ENCODE measurements at regions not wholly inside any gene's neighbourhood (a gene's known extent, or its start where the extent isn't known, plus 50 kb on each side); places are given as distances from the start of the nearest gene placed in this dataset.

GRCh38 chr7:22574754-22575520, 74.9 kb upstream of the STEAP1B start:
- DNase-seq, result no peak
- Mint-ChIP-seq H3K27me3 (no peaks in the 10 kb centered on the region), H3K27ac (no peak overlapping the region), H3K9me3 (ENCODE audit: insufficient read depth) (peaks cover 2% of the 10 kb centered on the region), H3K4me3 (no peak overlapping the region), H3K4me1 (peaks cover 44% of the 10 kb centered on the region)
- Histone ChIP-seq H3K4me1 (ENCODE audit: control insufficient read depth in 2 of 2, insufficient read depth in 2 of 2, low read length in 2 of 2) (peaks cover 32 to 36% of the 10 kb centered on the region in 2 donors), H4K20me1 (ENCODE audit: control insufficient read depth, insufficient read depth, low read length, poor library complexity, severe bottlenecking) (no peaks in the 10 kb centered on the region), H3K27ac (ENCODE audit: low read length in 2 of 2) (no peak overlapping the region), H3K9ac (ENCODE audit: low read length) (no peak overlapping the region), H3K4me3 (ENCODE audit: control extremely low read depth in 1 of 5, extremely low read depth in 1 of 5, insufficient read depth in 1 of 5, low read depth in 2 of 5, low read length in 4 of 5) (no peak overlapping the region), H3K27me3 (replicated peaks in 1 of 4; ENCODE audit: control extremely low read depth in 1 of 4, control insufficient read depth in 3 of 4, insufficient read depth in 4 of 4, low read length in 3 of 4) (no peaks in the 10 kb centered on the region), H3K9me3 (ENCODE audit: control extremely low read depth in 1 of 3, control insufficient read depth in 2 of 3, insufficient read depth in 1 of 3, low read length in 2 of 3) (no peaks in the 10 kb centered on the region), H2AFZ (ENCODE audit: insufficient read depth, low read depth, low read length, poor library complexity, severe bottlenecking) (no peak overlapping the region), H3K36me3 (replicated peaks in 1 of 2; ENCODE audit: control extremely low read depth in 1 of 2, control insufficient read depth in 1 of 2, extremely low read depth in 1 of 2, insufficient read depth in 2 of 2, low read length in 1 of 2) (peaks cover 0 to 1% of the 10 kb centered on the region in 2 experiments), H3K4me2 (replicated peaks; ENCODE audit: low read depth, low read length, poor library complexity, severe bottlenecking) (no peak overlapping the region), H3K79me2 (ENCODE audit: control insufficient read depth, insufficient read depth, low read length) (peaks cover 3% of the 10 kb centered on the region)
- TF ChIP-seq CTCF (IDR thresholded peaks at IDR 0.05) (no peak), EZH2 (IDR thresholded peaks at IDR 0.05; ENCODE audit: borderline replicate concordance, insufficient read depth, low read depth, low read length, poor library complexity, severe bottlenecking) (no peak)
- no peak for ATAC-seq (ENCODE audit: low read depth)
- intact Hi-C loops (cut with micrococcal nuclease), result no loop called here
- WGBS (ENCODE audit: insufficient coverage), result 53% methylated on average over 3 of the region's 9 CpGs
- POLR2A ChIA-PET, result interaction anchor here (0.5 kb wide), 1 partner anchor 52 kb away, joined by 3 read pairs; no protein-coding TSS in a partner anchor
- CTCF ChIA-PET, result interaction anchor here (4.0 to 4.7 kb wide), 2 partner anchors 14 to 152 kb away, joined by 34 read pairs; partner anchors contain the start of gene IL6

GRCh38 chr7:22572937-22573336, 72.9 kb upstream of the STEAP1B start:
- Histone ChIP-seq H3K79me2 (ENCODE audit: control insufficient read depth, insufficient read depth, low read length) (no peaks in the 10 kb centered on the region), H3K4me2 (replicated peaks; ENCODE audit: low read depth, low read length, poor library complexity, severe bottlenecking) (no peak overlapping the region), H2AFZ (ENCODE audit: insufficient read depth, low read depth, low read length, poor library complexity, severe bottlenecking) (no peak overlapping the region), H3K9ac (ENCODE audit: low read length) (no peak overlapping the region), H3K27me3 (replicated peaks in 1 of 4; ENCODE audit: control extremely low read depth in 1 of 4, control insufficient read depth in 3 of 4, insufficient read depth in 4 of 4, low read length in 3 of 4) (no peaks in the 10 kb centered on the region), H4K20me1 (ENCODE audit: control insufficient read depth, insufficient read depth, low read length, poor library complexity, severe bottlenecking) (no peaks in the 10 kb centered on the region), H3K27ac (ENCODE audit: low read length in 2 of 2) (no peak overlapping the region), H3K36me3 (replicated peaks in 1 of 2; ENCODE audit: control extremely low read depth in 1 of 2, control insufficient read depth in 1 of 2, extremely low read depth in 1 of 2, insufficient read depth in 2 of 2, low read length in 1 of 2) (peaks cover 0 to 1% of the 10 kb centered on the region in 2 experiments), H3K9me3 (ENCODE audit: control extremely low read depth in 1 of 3, control insufficient read depth in 2 of 3, insufficient read depth in 1 of 3, low read length in 2 of 3) (no peaks in the 10 kb centered on the region), H3K4me1 (ENCODE audit: control insufficient read depth in 2 of 2, insufficient read depth in 2 of 2, low read length in 2 of 2) (peaks cover 29 to 33% of the 10 kb centered on the region in 2 donors), H3K4me3 (ENCODE audit: control extremely low read depth in 1 of 5, extremely low read depth in 1 of 5, insufficient read depth in 1 of 5, low read depth in 2 of 5, low read length in 4 of 5) (no peak overlapping the region)
- ChIA-PET CTCF (interaction anchor here (1.2 to 2.6 kb wide), 4 partner anchors 10 to 155 kb away, joined by 5 to 17 read pairs (median 6); partner anchors contain the start of gene IL6), POLR2A (no interaction called here)
- TF ChIP-seq CTCF (IDR thresholded peaks at IDR 0.05) (no peak), EZH2 (IDR thresholded peaks at IDR 0.05; ENCODE audit: borderline replicate concordance, insufficient read depth, low read depth, low read length, poor library complexity, severe bottlenecking) (no peak)
- H3K4me3 Mint-ChIP-seq, result no peak overlapping the region
- no peaks in the 10 kb centered on the region for H3K9me3 Mint-ChIP-seq (ENCODE audit: insufficient read depth)
- H3K27ac Mint-ChIP-seq, result no peak overlapping the region
- no peaks in the 10 kb centered on the region for H3K27me3 Mint-ChIP-seq
- no peak for DNase-seq
- no peak for ATAC-seq (ENCODE audit: low read depth)
- intact Hi-C loops (cut with micrococcal nuclease), result no loop called here
- H3K4me1 Mint-ChIP-seq, result peaks cover 39% of the 10 kb centered on the region
- 60% methylated on average over 1 of the region's 7 CpGs for WGBS (ENCODE audit: insufficient coverage)

Measured in B cell (primary cell).